HEK293 (cell line): ENCODE measurements at regions not wholly inside any gene's neighbourhood (a gene's known extent, or its start where the extent isn't known, plus 50 kb on each side); places are given as distances from the start of the nearest gene placed in this dataset.

ENCODE experiments used
- FEZF1 ChIP-seq: fragments of 450-650 bp; formaldehyde crosslinking; IDR thresholded peaks from 2 replicates; pipeline ENCODE4 v1.5.1; 2016; ENCODE audit warnings: missing biosample characterization, missing genetic modification characterization
- YY1 ChIP-seq: fragments of 450-650 bp; formaldehyde crosslinking; IDR thresholded peaks from 2 replicates; pipeline ENCODE4 v1.5.1; 2018; ENCODE audit warnings: missing biosample characterization, missing genetic modification characterization
- ZNF266 ChIP-seq: fragments of 450-650 bp; formaldehyde crosslinking; IDR thresholded peaks from 2 replicates; pipeline ENCODE4 v1.5.1; 2016; ENCODE audit warnings: missing biosample characterization, missing genetic modification characterization, low read depth
- ZNF423 ChIP-seq: fragments of 450-650 bp; formaldehyde crosslinking; IDR thresholded peaks from 2 replicates; pipeline ENCODE4 v1.5.1; 2016; ENCODE audit warnings: missing biosample characterization, missing genetic modification characterization
- TF ChIP-seq, protein P1 (sequence below): fragments of 450-650 bp; formaldehyde crosslinking; IDR thresholded peaks from 2 replicates; pipeline ENCODE4 v1.5.1; 2016; ENCODE audit warnings: missing biosample characterization, missing genetic modification characterization

DNA sequence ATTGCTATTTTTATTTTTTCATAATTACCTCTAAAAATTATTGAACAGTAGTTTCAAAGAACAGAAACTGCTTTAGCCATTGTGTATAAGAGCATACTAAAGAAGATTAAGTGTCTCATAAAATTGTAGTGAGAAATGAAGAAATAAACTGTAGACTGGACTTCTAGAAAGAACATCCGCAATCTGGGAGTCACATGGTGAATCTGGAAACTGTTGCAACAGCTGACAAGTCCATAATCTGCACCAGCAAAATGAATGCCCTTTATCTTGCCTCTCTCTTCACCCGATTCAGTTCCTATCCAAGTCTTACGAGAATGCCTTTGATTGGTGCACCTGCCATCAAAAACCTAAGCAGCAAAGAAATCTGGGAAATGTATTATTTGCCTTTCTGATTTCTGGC is 312.9 kb downstream of the NAF1 start:
- TF ChIP-seq FEZF1 (tag by site-specific recombination) (no peak), ZNF266 (no peak), ZNF423 (tag by site-specific recombination) (no peak), YY1 (tag by site-specific recombination) (no peak)
- TF ChIP-seq, protein P1, sequence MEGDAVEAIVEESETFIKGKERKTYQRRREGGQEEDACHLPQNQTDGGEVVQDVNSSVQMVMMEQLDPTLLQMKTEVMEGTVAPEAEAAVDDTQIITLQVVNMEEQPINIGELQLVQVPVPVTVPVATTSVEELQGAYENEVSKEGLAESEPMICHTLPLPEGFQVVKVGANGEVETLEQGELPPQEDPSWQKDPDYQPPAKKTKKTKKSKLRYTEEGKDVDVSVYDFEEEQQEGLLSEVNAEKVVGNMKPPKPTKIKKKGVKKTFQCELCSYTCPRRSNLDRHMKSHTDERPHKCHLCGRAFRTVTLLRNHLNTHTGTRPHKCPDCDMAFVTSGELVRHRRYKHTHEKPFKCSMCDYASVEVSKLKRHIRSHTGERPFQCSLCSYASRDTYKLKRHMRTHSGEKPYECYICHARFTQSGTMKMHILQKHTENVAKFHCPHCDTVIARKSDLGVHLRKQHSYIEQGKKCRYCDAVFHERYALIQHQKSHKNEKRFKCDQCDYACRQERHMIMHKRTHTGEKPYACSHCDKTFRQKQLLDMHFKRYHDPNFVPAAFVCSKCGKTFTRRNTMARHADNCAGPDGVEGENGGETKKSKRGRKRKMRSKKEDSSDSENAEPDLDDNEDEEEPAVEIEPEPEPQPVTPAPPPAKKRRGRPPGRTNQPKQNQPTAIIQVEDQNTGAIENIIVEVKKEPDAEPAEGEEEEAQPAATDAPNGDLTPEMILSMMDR (tag by site-specific recombination) = no peak
